ENCODE measurements at regions not wholly inside any gene's neighbourhood (a gene's known extent, or its start where the extent isn't known, plus 50 kb on each side); places are given as distances from the start of the nearest gene placed in this dataset.

DNA sequence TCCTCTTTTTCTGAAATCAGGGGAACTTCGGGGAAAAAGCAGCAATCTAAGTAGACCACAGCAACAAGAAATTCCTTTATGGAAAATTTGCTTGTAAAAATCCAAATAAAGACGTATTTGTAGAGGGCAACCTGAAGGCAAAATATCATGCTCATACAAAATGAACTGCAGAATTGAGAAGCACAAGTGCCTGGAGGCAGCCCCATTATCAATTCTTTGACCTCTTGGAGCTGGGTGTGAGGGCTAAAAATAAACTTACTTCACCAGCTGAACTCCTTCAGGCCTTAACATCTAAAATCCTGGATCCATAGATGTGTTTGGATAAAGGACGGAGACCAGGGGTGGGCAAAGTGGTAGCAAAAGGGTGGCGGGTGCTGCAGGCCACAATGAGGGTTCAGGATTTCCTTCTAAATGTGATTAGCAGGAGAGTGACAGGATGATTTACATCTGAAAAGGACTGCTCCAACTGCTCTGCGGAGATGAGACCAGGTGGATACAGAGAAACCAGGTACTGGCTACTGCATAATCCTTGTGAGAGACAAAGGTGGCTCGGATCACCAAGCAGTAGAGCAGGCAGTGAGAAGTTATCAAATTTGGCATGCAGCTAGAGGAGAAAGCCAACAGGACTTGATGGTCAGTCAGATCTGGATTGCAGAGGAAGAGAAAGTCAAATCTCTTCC, 81.7 kb upstream of the TJP1 start:
- peaks cover 9% of the 10 kb centered on the region for H3K9me3 Mint-ChIP-seq
- H3K4me3 Mint-ChIP-seq, result peak overlapping the region; percentile 5; the same call in 1 of the 2 replicates
- no peaks in the 10 kb centered on the region for H3K27me3 Mint-ChIP-seq (ENCODE audit: low read depth)
- DNase-seq (ENCODE audit: low spot score), result no peak
- POLR2A ChIA-PET, result interaction anchor here (2.2 kb wide), 1 partner anchor 83 kb away, joined by 5 read pairs; no protein-coding TSS in a partner anchor
- peak; percentile 97 for ATAC-seq
- TF ChIP-seq MYBL2 (CRISPR knock-in tag; IDR thresholded peaks at IDR 0.05) (no peak), NR3C1 (CRISPR knock-in tag; conservative IDR thresholded peaks at IDR 0.05; ENCODE audit: low read depth) (no peak)
- TF ChIP-seq, protein P1, sequence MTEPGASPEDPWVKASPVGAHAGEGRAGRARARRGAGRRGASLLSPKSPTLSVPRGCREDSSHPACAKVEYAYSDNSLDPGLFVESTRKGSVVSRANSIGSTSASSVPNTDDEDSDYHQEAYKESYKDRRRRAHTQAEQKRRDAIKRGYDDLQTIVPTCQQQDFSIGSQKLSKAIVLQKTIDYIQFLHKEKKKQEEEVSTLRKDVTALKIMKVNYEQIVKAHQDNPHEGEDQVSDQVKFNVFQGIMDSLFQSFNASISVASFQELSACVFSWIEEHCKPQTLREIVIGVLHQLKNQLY (CRISPR knock-in tag; IDR thresholded peaks at IDR 0.05), result no peak
- H3K36me3 Mint-ChIP-seq, result peaks cover 6% of the 10 kb centered on the region; the same call in 1 of the 2 replicates
- peaks cover 39% of the 10 kb centered on the region for H3K4me1 Mint-ChIP-seq
- CTCF ChIA-PET, result interaction anchor here (0.7 to 1.8 kb wide), 3 partner anchors 17 to 22 kb away, joined by 3 to 8 read pairs (median 4); no protein-coding TSS in a partner anchor
- peak overlapping the region; percentile 94 for H3K27ac Mint-ChIP-seq

DNA sequence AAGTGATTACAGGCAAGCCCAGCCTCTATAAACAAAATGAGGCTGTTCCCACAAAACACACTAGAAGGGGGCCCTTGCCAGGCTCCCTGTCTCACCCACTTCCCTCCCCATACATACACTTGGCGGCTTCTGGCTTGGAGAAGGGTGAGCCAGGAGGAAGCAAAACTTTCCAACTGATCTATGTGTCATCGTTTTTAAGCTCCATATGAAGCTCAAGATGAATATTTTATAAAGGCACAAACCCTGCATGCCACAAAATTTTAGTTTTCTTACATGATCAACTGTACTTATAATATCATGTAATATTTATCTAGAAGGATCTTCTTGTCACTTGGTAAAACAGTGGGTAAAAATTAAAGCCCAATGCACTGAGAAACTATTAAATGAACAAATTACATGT, 80.8 kb upstream of the TJP1 start:
- ATAC-seq (no peak), DNase-seq (ENCODE audit: low spot score) (no peak)
- ChIA-PET POLR2A (interaction anchor here (2.2 kb wide), 1 partner anchor 82 kb away, joined by 5 read pairs; no protein-coding TSS in a partner anchor), CTCF (no interaction called here)
- peaks cover 34% of the 10 kb centered on the region for H3K4me1 Mint-ChIP-seq
- H3K9me3 Mint-ChIP-seq, result peaks cover 8% of the 10 kb centered on the region
- H3K36me3 Mint-ChIP-seq, result peaks cover 5% of the 10 kb centered on the region
- no peak overlapping the region for H3K27ac Mint-ChIP-seq
- TF ChIP-seq, protein P2, sequence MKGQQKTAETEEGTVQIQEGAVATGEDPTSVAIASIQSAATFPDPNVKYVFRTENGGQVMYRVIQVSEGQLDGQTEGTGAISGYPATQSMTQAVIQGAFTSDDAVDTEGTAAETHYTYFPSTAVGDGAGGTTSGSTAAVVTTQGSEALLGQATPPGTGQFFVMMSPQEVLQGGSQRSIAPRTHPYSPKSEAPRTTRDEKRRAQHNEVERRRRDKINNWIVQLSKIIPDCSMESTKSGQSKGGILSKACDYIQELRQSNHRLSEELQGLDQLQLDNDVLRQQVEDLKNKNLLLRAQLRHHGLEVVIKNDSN (CRISPR knock-in tag; IDR thresholded peaks at IDR 0.05), result no peak
- no peaks in the 10 kb centered on the region for H3K27me3 Mint-ChIP-seq (ENCODE audit: low read depth)
- H3K4me3 Mint-ChIP-seq, result no peak overlapping the region

DNA sequence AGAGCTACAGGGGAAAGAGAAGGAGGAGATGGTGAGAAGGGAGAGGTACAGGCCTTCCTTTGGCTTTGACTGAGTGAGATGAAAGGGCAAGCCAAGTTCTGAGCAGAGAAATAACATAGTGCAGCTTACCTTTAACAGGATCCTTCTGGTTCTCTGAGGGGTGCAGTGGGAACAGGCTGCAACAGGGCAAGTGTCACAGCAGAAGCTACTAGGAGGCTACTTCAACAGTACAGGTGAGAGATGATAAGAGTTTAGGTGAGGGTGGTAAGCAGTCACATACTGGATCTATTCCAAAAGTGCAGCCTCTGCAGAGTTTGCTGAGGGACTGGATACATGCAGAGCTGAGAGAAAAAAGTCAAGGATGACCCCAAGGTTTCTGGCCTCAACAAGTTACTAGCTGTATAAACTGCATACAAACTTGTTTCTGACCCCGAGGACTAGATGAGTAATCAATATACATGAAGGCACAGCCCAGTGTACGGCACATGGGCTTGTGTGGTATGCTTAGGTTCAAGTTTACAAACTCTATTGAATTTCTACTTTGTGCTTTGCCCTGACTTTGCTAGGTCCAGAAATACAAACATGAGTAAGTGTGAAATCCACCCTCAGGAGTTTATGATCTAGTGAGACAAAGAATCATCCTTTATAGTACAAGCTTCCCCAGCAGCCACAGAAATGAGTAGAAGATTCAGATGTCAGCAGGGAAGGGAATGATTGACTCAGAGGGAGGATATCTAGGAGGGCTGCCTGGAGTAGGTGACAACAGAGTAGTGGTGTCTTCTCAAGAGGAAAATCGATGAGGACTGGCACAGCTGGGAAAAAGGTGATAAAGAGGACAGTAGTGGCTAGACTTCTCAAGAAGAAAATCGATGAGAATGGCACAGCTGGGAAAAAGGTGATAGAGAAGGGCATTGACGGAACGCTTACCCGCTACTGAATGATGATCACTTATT, 78.2 kb upstream of the TJP1 start:
- Mint-ChIP-seq H3K27ac (0 out of 2 replicates have a peak overlapping the region, but pooled peaks have one; percentile 1), H3K36me3 (peaks cover 23% of the 10 kb centered on the region), H3K27me3 (ENCODE audit: low read depth) (peaks cover 5% of the 10 kb centered on the region), H3K4me1 (peaks cover 21% of the 10 kb centered on the region), H3K9me3 (peaks cover 26% of the 10 kb centered on the region), H3K4me3 (no peak overlapping the region)
- ATAC-seq (no peak), DNase-seq (ENCODE audit: low spot score) (no peak)
- POLR2A ChIA-PET, result no interaction called here
- CTCF ChIA-PET, result interaction anchor here (2.2 kb wide), 1 partner anchor 25 kb away, joined by 11 read pairs; no protein-coding TSS in a partner anchor
- TF ChIP-seq, protein P3, sequence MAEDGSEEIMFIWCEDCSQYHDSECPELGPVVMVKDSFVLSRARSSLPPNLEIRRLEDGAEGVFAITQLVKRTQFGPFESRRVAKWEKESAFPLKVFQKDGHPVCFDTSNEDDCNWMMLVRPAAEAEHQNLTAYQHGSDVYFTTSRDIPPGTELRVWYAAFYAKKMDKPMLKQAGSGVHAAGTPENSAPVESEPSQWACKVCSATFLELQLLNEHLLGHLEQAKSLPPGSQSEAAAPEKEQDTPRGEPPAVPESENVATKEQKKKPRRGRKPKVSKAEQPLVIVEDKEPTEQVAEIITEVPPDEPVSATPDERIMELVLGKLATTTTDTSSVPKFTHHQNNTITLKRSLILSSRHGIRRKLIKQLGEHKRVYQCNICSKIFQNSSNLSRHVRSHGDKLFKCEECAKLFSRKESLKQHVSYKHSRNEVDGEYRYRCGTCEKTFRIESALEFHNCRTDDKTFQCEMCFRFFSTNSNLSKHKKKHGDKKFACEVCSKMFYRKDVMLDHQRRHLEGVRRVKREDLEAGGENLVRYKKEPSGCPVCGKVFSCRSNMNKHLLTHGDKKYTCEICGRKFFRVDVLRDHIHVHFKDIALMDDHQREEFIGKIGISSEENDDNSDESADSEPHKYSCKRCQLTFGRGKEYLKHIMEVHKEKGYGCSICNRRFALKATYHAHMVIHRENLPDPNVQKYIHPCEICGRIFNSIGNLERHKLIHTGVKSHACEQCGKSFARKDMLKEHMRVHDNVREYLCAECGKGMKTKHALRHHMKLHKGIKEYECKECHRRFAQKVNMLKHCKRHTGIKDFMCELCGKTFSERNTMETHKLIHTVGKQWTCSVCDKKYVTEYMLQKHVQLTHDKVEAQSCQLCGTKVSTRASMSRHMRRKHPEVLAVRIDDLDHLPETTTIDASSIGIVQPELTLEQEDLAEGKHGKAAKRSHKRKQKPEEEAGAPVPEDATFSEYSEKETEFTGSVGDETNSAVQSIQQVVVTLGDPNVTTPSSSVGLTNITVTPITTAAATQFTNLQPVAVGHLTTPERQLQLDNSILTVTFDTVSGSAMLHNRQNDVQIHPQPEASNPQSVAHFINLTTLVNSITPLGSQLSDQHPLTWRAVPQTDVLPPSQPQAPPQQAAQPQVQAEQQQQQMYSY (CRISPR knock-in tag; IDR thresholded peaks at IDR 0.05), result no peak
- TF ChIP-seq ELF4 (CRISPR knock-in tag; IDR thresholded peaks at IDR 0.05; ENCODE audit: low read depth) (no peak), IRF2 (CRISPR knock-in tag; IDR thresholded peaks at IDR 0.05; ENCODE audit: borderline replicate concordance, low read depth) (no peak), GTF2I (CRISPR knock-in tag; conservative IDR thresholded peaks at IDR 0.05) (no peak), TEAD1 (CRISPR knock-in tag; IDR thresholded peaks at IDR 0.05) (no peak), PRRX2 (CRISPR knock-in tag; IDR thresholded peaks at IDR 0.05) (no peak), NR1H2 (CRISPR knock-in tag; IDR thresholded peaks at IDR 0.05) (no peak), FOXP1 (CRISPR knock-in tag; IDR thresholded peaks at IDR 0.05; ENCODE audit: borderline replicate concordance) (no peak), ZNF138 (CRISPR knock-in tag; conservative IDR thresholded peaks at IDR 0.05) (no peak), ZNF423 (CRISPR knock-in tag; IDR thresholded peaks at IDR 0.05) (no peak), JAZF1 (CRISPR knock-in tag; IDR thresholded peaks at IDR 0.05) (no peak), ZNF317 (CRISPR knock-in tag; IDR thresholded peaks at IDR 0.05; ENCODE audit: borderline replicate concordance, low read depth) (no peak)
- TF ChIP-seq, protein P4, sequence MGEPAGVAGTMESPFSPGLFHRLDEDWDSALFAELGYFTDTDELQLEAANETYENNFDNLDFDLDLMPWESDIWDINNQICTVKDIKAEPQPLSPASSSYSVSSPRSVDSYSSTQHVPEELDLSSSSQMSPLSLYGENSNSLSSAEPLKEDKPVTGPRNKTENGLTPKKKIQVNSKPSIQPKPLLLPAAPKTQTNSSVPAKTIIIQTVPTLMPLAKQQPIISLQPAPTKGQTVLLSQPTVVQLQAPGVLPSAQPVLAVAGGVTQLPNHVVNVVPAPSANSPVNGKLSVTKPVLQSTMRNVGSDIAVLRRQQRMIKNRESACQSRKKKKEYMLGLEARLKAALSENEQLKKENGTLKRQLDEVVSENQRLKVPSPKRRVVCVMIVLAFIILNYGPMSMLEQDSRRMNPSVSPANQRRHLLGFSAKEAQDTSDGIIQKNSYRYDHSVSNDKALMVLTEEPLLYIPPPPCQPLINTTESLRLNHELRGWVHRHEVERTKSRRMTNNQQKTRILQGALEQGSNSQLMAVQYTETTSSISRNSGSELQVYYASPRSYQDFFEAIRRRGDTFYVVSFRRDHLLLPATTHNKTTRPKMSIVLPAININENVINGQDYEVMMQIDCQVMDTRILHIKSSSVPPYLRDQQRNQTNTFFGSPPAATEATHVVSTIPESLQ (CRISPR knock-in tag; IDR thresholded peaks at IDR 0.05), result no peak
- TF ChIP-seq, protein P5, sequence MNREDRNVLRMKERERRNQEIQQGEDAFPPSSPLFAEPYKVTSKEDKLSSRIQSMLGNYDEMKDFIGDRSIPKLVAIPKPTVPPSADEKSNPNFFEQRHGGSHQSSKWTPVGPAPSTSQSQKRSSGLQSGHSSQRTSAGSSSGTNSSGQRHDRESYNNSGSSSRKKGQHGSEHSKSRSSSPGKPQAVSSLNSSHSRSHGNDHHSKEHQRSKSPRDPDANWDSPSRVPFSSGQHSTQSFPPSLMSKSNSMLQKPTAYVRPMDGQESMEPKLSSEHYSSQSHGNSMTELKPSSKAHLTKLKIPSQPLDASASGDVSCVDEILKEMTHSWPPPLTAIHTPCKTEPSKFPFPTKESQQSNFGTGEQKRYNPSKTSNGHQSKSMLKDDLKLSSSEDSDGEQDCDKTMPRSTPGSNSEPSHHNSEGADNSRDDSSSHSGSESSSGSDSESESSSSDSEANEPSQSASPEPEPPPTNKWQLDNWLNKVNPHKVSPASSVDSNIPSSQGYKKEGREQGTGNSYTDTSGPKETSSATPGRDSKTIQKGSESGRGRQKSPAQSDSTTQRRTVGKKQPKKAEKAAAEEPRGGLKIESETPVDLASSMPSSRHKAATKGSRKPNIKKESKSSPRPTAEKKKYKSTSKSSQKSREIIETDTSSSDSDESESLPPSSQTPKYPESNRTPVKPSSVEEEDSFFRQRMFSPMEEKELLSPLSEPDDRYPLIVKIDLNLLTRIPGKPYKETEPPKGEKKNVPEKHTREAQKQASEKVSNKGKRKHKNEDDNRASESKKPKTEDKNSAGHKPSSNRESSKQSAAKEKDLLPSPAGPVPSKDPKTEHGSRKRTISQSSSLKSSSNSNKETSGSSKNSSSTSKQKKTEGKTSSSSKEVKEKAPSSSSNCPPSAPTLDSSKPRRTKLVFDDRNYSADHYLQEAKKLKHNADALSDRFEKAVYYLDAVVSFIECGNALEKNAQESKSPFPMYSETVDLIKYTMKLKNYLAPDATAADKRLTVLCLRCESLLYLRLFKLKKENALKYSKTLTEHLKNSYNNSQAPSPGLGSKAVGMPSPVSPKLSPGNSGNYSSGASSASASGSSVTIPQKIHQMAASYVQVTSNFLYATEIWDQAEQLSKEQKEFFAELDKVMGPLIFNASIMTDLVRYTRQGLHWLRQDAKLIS (CRISPR knock-in tag; IDR thresholded peaks at IDR 0.05; ENCODE audit: borderline replicate concordance), result no peak

All from WTC11 (cell line).